Neural cell (in vitro differentiated cells): ENCODE measurements at regions not wholly inside any gene's neighbourhood (a gene's known extent, or its start where the extent isn't known, plus 50 kb on each side); places are given as distances from the start of the nearest gene placed in this dataset.

Experiments
- H2AFZ ChIP-seq: fragments of 200-600, 300-800 bp; sonication (generic), shearing (Covaris generic); 2 replicates; pipeline ENCODE4 v1.6.0; 2014; ENCODE audit warnings: low read depth, mild to moderate bottlenecking, antibody characterized with exemption, low read length, moderate library complexity
- H3F3A ChIP-seq: fragments of 200-600 bp; shearing (Covaris generic); 2 replicates; pipeline ENCODE4 v1.6.1; 2016; ENCODE audit warnings: mild to moderate bottlenecking, moderate library complexity, mixed read lengths, antibody characterized with exemption, low read length; ENCODE audit not compliant: insufficient read depth, poor library complexity, severe bottlenecking
- H3K27ac ChIP-seq: fragments of 200-600, 300-800 bp; sonication (generic), shearing (Covaris generic); 2 replicates; pipeline ENCODE4 v1.5.1; 2014; ENCODE audit warnings: mild to moderate bottlenecking, low read length, moderate library complexity
- H3K27me3 ChIP-seq: fragments of 300-800, 200-600 bp; sonication (generic), shearing (Covaris generic); 2 replicates; pipeline ENCODE4 v1.6.0; 2014; ENCODE audit warnings: mild to moderate bottlenecking, low read depth, low read length, moderate library complexity; ENCODE audit not compliant: insufficient read depth
- H3K36me3 ChIP-seq: fragments of 300-800, 200-600 bp; sonication (generic), shearing (Covaris generic); 2 replicates; pipeline ENCODE4 v1.5.1; 2014; ENCODE audit warnings: mild to moderate bottlenecking, antibody characterized with exemption, low read length, moderate library complexity; ENCODE audit not compliant: insufficient read depth
- H3K4me2 ChIP-seq: fragments of 300-800, 200-600 bp; sonication (generic), shearing (Covaris generic); 2 replicates; pipeline ENCODE4 v1.6.0; 2014; ENCODE audit warnings: mild to moderate bottlenecking, low read length
- H3K4me3 ChIP-seq: fragments of 300-800, 200-600 bp; sonication (generic), shearing (Covaris generic); 2 replicates; pipeline ENCODE4 v1.5.1; 2014; ENCODE audit warnings: mild to moderate bottlenecking, low read length, moderate library complexity
- H3K79me2 ChIP-seq: fragments of 200-600 bp; shearing (Covaris generic); replicated peaks from 2 replicates; pipeline ENCODE4 v1.6.0; 2014; ENCODE audit warnings: mild to moderate bottlenecking, low read length, moderate library complexity; ENCODE audit not compliant: insufficient read depth
- H3K9ac ChIP-seq: fragments of 300-800, 200-600 bp; sonication (generic), shearing (Covaris generic); 2 replicates; pipeline ENCODE4 v1.6.1; 2016; ENCODE audit warnings: mild to moderate bottlenecking, low read length, mixed read lengths
- H3K9me2 ChIP-seq: fragments of 200-600 bp; shearing (Covaris generic); 2 replicates; pipeline ENCODE4 v1.6.1; 2016; ENCODE audit warnings: mild to moderate bottlenecking, low read length, mixed read lengths; ENCODE audit not compliant: insufficient read depth
- H3K9me3 ChIP-seq: fragments of 200-600, 300-800 bp; sonication (generic), shearing (Covaris generic); 2 replicates; pipeline ENCODE4 v1.6.1; 2016; ENCODE audit warnings: mild to moderate bottlenecking, mixed run types, low read length, moderate library complexity, mixed read lengths
- H4K20me1 ChIP-seq: fragments of 200-600 bp; shearing (Covaris generic); 2 replicates; pipeline ENCODE4 v1.6.1; 2016; ENCODE audit warnings: mild to moderate bottlenecking, mixed run types; ENCODE audit not compliant: insufficient read depth
- CTCF ChIP-seq: fragments of 450-650 bp; IDR thresholded peaks from 2 replicates; pipeline ENCODE4 v1.5.1; 2014; ENCODE audit warnings: antibody characterized with exemption, mild to moderate bottlenecking, moderate library complexity; ENCODE audit not compliant: poor library complexity, severe bottlenecking
- EP300 ChIP-seq: fragments of 450-650 bp; conservative IDR thresholded peaks from 2 replicates; pipeline ENCODE4 v1.6.1; 2014; ENCODE audit warnings: antibody characterized with exemption, mild to moderate bottlenecking, moderate library complexity; ENCODE audit not compliant: poor library complexity, severe bottlenecking
- EZH2 ChIP-seq: fragments of 200-600, 300-800 bp; shearing (Covaris generic), sonication (generic); IDR thresholded peaks from 2 replicates; pipeline ENCODE4 v1.6.1; 2014; ENCODE audit warnings: antibody characterized with exemption, low read length, borderline replicate concordance, mild to moderate bottlenecking; ENCODE audit not compliant: insufficient read depth, poor library complexity, severe bottlenecking
- MXI1 ChIP-seq: fragments of 450-650 bp; conservative IDR thresholded peaks from 2 replicates; pipeline ENCODE4 v1.6.1; 2014; ENCODE audit warnings: antibody characterized with exemption, mild to moderate bottlenecking; ENCODE audit not compliant: poor library complexity, severe bottlenecking
- POLR2AphosphoS5 ChIP-seq: IDR thresholded peaks from 2 replicates; pipeline ENCODE4 v1.6.1; 2012
- RAD21 ChIP-seq: fragments of 450-650 bp; conservative IDR thresholded peaks from 2 replicates; pipeline ENCODE4 v1.6.1; 2014; ENCODE audit warnings: antibody characterized with exemption, mild to moderate bottlenecking, moderate library complexity
- REST ChIP-seq: IDR thresholded peaks from 2 replicates; pipeline ENCODE4 v1.6.1; 2012; ENCODE audit warnings: borderline replicate concordance
- SMC3 ChIP-seq: fragments of 450-650 bp; conservative IDR thresholded peaks from 2 replicates; pipeline ENCODE4 v1.6.1; 2014; ENCODE audit warnings: antibody characterized with exemption, mild to moderate bottlenecking, moderate library complexity; ENCODE audit not compliant: poor library complexity
- TAF1 ChIP-seq: IDR thresholded peaks from 2 replicates; pipeline ENCODE4 v1.6.1; 2012; ENCODE audit warnings: low read depth

- no peaks in the 10 kb centered on the region for H3K79me2 ChIP-seq
- TF ChIP-seq MXI1: no peak
- no peaks in the 10 kb centered on the region for H3K9me2 ChIP-seq
- no peak overlapping the region for H3K4me2 ChIP-seq
- no peaks in the 10 kb centered on the region for H3K27me3 ChIP-seq
- no peak overlapping the region for H3K9ac ChIP-seq
- no peaks in the 10 kb centered on the region for H3K9me3 ChIP-seq
- H3K4me3 ChIP-seq: no peak overlapping the region
- H4K20me1 ChIP-seq: no peaks in the 10 kb centered on the region
- H2AFZ ChIP-seq: no peak overlapping the region
- H3F3A ChIP-seq: no peaks in the 10 kb centered on the region
- no peaks in the 10 kb centered on the region for H3K36me3 ChIP-seq
- H3K27ac ChIP-seq: no peak overlapping the region
Measured at GRCh38 chr16:73396556-73396955, 348.6 kb upstream of the ZFHX3 start.

GRCh38 chr16:73390936-73391335 is 343.0 kb upstream of the ZFHX3 start:
- H3K4me3 ChIP-seq: no peak overlapping the region
- no peak overlapping the region for H3K4me2 ChIP-seq
- H3K36me3 ChIP-seq: no peaks in the 10 kb centered on the region
- no peaks in the 10 kb centered on the region for H3K9me2 ChIP-seq
- no peaks in the 10 kb centered on the region for H4K20me1 ChIP-seq
- no peak for TF ChIP-seq TAF1
- no peak for TF ChIP-seq RAD21
- no peaks in the 10 kb centered on the region for H3K9me3 ChIP-seq
- no peaks in the 10 kb centered on the region for H3K79me2 ChIP-seq
- no peaks in the 10 kb centered on the region for H3K27me3 ChIP-seq
- no peaks in the 10 kb centered on the region for H3F3A ChIP-seq
- no peak overlapping the region for H2AFZ ChIP-seq
- no peak overlapping the region for H3K27ac ChIP-seq
- H3K9ac ChIP-seq: no peak overlapping the region

GRCh38 chr16:73390491-73390890 is 342.6 kb upstream of the ZFHX3 start:
- TF ChIP-seq EZH2 (no peak), TAF1 (no peak), REST (no peak), POLR2AphosphoS5 (no peak), RAD21 (no peak), CTCF (no peak), MXI1 (no peak), SMC3 (no peak), EP300 (no peak)
- H3K36me3 ChIP-seq: no peaks in the 10 kb centered on the region
- no peak overlapping the region for H3K4me2 ChIP-seq
- H3K27ac ChIP-seq: no peak overlapping the region
- no peaks in the 10 kb centered on the region for H3K27me3 ChIP-seq
- no peaks in the 10 kb centered on the region for H3F3A ChIP-seq
- H3K9ac ChIP-seq: no peak overlapping the region
- H3K9me2 ChIP-seq: no peaks in the 10 kb centered on the region
- no peaks in the 10 kb centered on the region for H3K79me2 ChIP-seq
- no peak overlapping the region for H2AFZ ChIP-seq
- H3K9me3 ChIP-seq: no peaks in the 10 kb centered on the region
- H3K4me3 ChIP-seq: no peak overlapping the region
- H4K20me1 ChIP-seq: no peaks in the 10 kb centered on the region
